ENCODE measurements at regions not wholly inside any gene's neighbourhood (a gene's known extent, or its start where the extent isn't known, plus 50 kb on each side); places are given as distances from the start of the nearest gene placed in this dataset.

DNA sequence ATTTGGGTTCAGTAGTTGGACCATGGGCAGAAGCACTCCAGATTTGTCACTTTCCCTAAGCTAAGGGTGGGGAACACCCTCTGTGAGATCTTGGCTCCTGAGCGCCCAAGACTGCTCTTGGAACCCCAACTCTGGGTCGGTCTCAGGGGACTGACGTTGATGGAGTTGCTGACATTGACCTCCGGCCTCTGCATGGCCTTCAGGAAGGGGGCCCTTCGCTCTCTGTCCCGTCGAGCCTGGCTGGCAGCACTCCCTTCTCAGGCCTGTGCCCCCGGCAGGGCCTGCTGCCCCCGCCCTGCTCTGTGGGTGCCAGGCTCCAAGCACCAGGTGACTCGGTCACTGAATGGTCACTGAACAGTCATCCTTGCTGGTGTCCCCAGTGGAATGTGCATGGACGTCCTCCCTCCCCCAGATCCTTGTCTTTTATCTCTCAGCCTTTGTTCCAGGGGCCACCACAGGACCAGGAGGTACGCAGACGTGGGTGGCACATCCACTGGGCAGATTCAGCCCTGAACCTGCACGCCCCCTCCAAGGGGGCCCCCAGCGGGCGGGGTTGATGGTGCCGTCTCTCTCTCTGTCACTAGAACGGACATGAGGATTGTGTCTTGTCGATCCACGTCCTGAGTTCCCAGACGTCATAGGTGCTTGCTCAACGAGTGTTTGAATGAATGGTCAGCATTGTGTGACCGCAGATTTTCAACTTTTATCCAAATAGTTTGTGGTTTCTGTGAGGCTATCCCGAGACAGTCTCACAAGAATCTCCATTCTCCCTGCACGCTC is 314.5 kb downstream of the SEC14L1 start:
- no peak for TF ChIP-seq REST (IDR thresholded peaks at IDR 0.05; ENCODE audit: low read depth)
- TF ChIP-seq EGR1 (IDR thresholded peaks at IDR 0.05), result no peak
- no peak for TF ChIP-seq FOXM1 (IDR thresholded peaks at IDR 0.05; ENCODE audit: borderline replicate concordance, low read depth)
- no peak for TF ChIP-seq EP300 (IDR thresholded peaks at IDR 0.05; ENCODE audit: borderline replicate concordance)
- TF ChIP-seq CREB1 (IDR thresholded peaks at IDR 0.05; ENCODE audit: low read depth), result no peak
- TF ChIP-seq CEBPB (IDR thresholded peaks at IDR 0.05), result no peak
- TF ChIP-seq YY1 (IDR thresholded peaks at IDR 0.05; ENCODE audit: low read depth), result no peak
- TF ChIP-seq TAF1 (IDR thresholded peaks at IDR 0.05; ENCODE audit: low read depth), result no peak
- no peak for TF ChIP-seq MAX (IDR thresholded peaks at IDR 0.05)

All from Ishikawa (cell line).